ENCODE measurements at regions not wholly inside any gene's neighbourhood (a gene's known extent, or its start where the extent isn't known, plus 50 kb on each side); places are given as distances from the start of the nearest gene placed in this dataset.

DNA sequence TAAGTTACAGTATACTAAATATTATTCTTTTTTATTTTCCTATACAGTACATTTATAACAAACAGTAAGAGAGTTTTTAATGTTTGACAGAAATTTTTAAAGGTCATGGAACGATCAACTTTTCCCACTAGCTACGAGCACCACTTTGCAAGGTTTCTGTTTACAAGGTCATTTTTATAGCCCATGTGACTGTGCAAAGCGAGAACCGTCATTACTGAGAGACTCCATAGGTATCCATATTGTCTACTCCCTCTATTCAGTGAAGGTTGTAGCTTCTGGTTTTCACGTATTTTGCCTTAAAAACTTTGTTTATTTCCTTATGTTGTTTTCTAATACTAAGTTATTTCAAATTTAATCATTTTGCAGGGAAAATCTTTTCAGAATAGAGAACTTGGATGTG, 186.3 kb upstream of the RGMB start:
- no peaks in the 10 kb centered on the region for H3K4me1 Mint-ChIP-seq (ENCODE audit: unreplicated experiment)
- no peak for DNase-seq (ENCODE audit: low spot score)
- H3K27ac Mint-ChIP-seq (ENCODE audit: unreplicated experiment) = no peak overlapping the region
- no peak for TF ChIP-seq CTCF (IDR thresholded peaks at IDR 0.05; ENCODE audit: unreplicated experiment)
- H3K27me3 Mint-ChIP-seq (ENCODE audit: unreplicated experiment) = peaks cover 2% of the 10 kb centered on the region
- H3K36me3 Mint-ChIP-seq (ENCODE audit: low read depth, unreplicated experiment) = peaks cover 3% of the 10 kb centered on the region
- no peak overlapping the region for H3K4me3 Mint-ChIP-seq (ENCODE audit: unreplicated experiment)
- no peaks in the 10 kb centered on the region for H3K9me3 Mint-ChIP-seq (ENCODE audit: unreplicated experiment)

GRCh38 chr5:98588215-98588614, 185.2 kb upstream of the RGMB start:
- H3K9me3 Mint-ChIP-seq (ENCODE audit: unreplicated experiment) = no peaks in the 10 kb centered on the region
- H3K4me1 Mint-ChIP-seq (ENCODE audit: unreplicated experiment) = peaks cover 4% of the 10 kb centered on the region
- no peak overlapping the region for H3K4me3 Mint-ChIP-seq (ENCODE audit: unreplicated experiment)
- no peak overlapping the region for H3K27ac Mint-ChIP-seq (ENCODE audit: unreplicated experiment)
- no peak for DNase-seq (ENCODE audit: low spot score)
- H3K36me3 Mint-ChIP-seq (ENCODE audit: low read depth, unreplicated experiment) = peaks cover 3% of the 10 kb centered on the region
- peaks cover 2% of the 10 kb centered on the region for H3K27me3 Mint-ChIP-seq (ENCODE audit: unreplicated experiment)
- TF ChIP-seq CTCF (IDR thresholded peaks at IDR 0.05; ENCODE audit: unreplicated experiment) = no peak

DNA sequence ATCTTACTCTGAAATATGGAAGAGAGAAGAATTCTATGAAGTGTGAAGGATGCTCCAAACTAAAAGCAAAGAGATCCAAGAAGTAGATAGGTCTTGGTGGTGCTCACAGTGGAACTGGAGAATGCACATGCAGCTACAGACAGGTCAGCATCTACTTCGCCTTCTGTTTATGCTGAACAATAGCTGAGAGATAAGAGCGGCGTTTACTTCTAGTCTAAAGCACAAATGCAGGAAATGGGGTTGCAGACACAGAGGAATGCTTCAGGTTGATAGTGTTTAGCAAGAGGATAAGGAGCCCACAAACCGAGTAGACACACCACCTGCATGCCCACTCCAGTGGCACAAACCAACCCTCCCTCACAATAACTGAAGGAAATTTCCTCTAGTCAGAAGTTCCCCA, 180.0 kb upstream of the RGMB start:
- H3K4me3 Mint-ChIP-seq (ENCODE audit: unreplicated experiment) = no peak overlapping the region
- H3K9me3 Mint-ChIP-seq (ENCODE audit: unreplicated experiment) = no peaks in the 10 kb centered on the region
- peak; percentile 14 for DNase-seq (ENCODE audit: low spot score)
- peaks cover 18% of the 10 kb centered on the region for H3K4me1 Mint-ChIP-seq (ENCODE audit: unreplicated experiment)
- peak overlapping the region; percentile 34 for H3K27ac Mint-ChIP-seq (ENCODE audit: unreplicated experiment)
- H3K27me3 Mint-ChIP-seq (ENCODE audit: unreplicated experiment) = no peaks in the 10 kb centered on the region
- H3K36me3 Mint-ChIP-seq (ENCODE audit: low read depth, unreplicated experiment) = peaks cover 3% of the 10 kb centered on the region
- TF ChIP-seq CTCF (IDR thresholded peaks at IDR 0.05; ENCODE audit: unreplicated experiment) = no peak

GRCh38 chr5:98594098-98594497, 179.4 kb upstream of the RGMB start:
- H3K9me3 Mint-ChIP-seq (ENCODE audit: unreplicated experiment) = no peaks in the 10 kb centered on the region
- TF ChIP-seq CTCF (IDR thresholded peaks at IDR 0.05; ENCODE audit: unreplicated experiment) = no peak
- peaks cover 18% of the 10 kb centered on the region for H3K4me1 Mint-ChIP-seq (ENCODE audit: unreplicated experiment)
- H3K36me3 Mint-ChIP-seq (ENCODE audit: low read depth, unreplicated experiment) = peaks cover 3% of the 10 kb centered on the region
- H3K4me3 Mint-ChIP-seq (ENCODE audit: unreplicated experiment) = no peak overlapping the region
- no peaks in the 10 kb centered on the region for H3K27me3 Mint-ChIP-seq (ENCODE audit: unreplicated experiment)
- no peak for DNase-seq (ENCODE audit: low spot score)
- H3K27ac Mint-ChIP-seq (ENCODE audit: unreplicated experiment) = no peak overlapping the region

DNA sequence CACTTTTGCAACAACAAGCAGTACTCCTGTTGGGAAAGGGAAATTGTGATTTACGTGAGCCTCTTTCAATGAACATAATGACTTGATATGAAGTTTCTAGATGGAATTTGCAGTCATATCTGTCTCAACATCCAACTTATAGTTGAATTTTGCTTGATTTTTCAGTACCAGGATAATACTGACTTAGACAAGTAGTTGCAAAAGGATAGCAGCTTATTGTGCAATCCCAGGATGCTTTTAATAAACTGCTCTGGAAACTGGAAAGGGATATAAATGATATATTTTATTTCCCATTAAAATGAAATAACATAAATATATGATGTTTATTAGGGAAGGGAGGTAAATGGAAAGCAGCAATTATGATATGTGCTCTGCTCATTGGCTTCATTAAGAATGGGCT, 174.4 kb upstream of the RGMB start:
- H3K36me3 Mint-ChIP-seq (ENCODE audit: low read depth, unreplicated experiment) = peaks cover 10% of the 10 kb centered on the region
- no peak overlapping the region for H3K27ac Mint-ChIP-seq (ENCODE audit: unreplicated experiment)
- no peak for DNase-seq (ENCODE audit: low spot score)
- H3K9me3 Mint-ChIP-seq (ENCODE audit: unreplicated experiment) = peaks cover 5% of the 10 kb centered on the region
- TF ChIP-seq CTCF (IDR thresholded peaks at IDR 0.05; ENCODE audit: unreplicated experiment) = no peak
- H3K4me1 Mint-ChIP-seq (ENCODE audit: unreplicated experiment) = peaks cover 7% of the 10 kb centered on the region
- H3K4me3 Mint-ChIP-seq (ENCODE audit: unreplicated experiment) = no peak overlapping the region
- H3K27me3 Mint-ChIP-seq (ENCODE audit: unreplicated experiment) = peaks cover 3% of the 10 kb centered on the region

Data from endothelial cell (in vitro differentiated cells).